ENCODE measurements at regions not wholly inside any gene's neighbourhood (a gene's known extent, or its start where the extent isn't known, plus 50 kb on each side); places are given as distances from the start of the nearest gene placed in this dataset.

- H3K4me3 ChIP-seq = no peak overlapping the region
- H3K36me3 ChIP-seq = no peaks in the 10 kb centered on the region
- ATAC-seq (no peak), DNase-seq (peak in 1 of 5 donors; percentile 6)
- peaks cover 0 to 2% (median 0%) of the 10 kb centered on the region in 9 donors for H3K27me3 ChIP-seq
- intact Hi-C loops (cut with DNase I) = no loop called here
- no peak for TF ChIP-seq POLR2A (IDR thresholded peaks at IDR 0.05)
- TF ChIP-seq, protein P1, sequence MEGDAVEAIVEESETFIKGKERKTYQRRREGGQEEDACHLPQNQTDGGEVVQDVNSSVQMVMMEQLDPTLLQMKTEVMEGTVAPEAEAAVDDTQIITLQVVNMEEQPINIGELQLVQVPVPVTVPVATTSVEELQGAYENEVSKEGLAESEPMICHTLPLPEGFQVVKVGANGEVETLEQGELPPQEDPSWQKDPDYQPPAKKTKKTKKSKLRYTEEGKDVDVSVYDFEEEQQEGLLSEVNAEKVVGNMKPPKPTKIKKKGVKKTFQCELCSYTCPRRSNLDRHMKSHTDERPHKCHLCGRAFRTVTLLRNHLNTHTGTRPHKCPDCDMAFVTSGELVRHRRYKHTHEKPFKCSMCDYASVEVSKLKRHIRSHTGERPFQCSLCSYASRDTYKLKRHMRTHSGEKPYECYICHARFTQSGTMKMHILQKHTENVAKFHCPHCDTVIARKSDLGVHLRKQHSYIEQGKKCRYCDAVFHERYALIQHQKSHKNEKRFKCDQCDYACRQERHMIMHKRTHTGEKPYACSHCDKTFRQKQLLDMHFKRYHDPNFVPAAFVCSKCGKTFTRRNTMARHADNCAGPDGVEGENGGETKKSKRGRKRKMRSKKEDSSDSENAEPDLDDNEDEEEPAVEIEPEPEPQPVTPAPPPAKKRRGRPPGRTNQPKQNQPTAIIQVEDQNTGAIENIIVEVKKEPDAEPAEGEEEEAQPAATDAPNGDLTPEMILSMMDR (IDR thresholded peaks at IDR 0.05) = no peak
- 89 to 95% (median 92%) methylated on average over 15 of the region's 15 CpGs for WGBS, 4 donors
- H3K4me1 ChIP-seq = peaks cover 0 to 15% (median 7%) of the 10 kb centered on the region in 12 donors
- no peak overlapping the region for H3K27ac ChIP-seq
- H3K9me3 ChIP-seq = no peaks in the 10 kb centered on the region
Measured at GRCh38 chr17:77800816-77801215, 157.7 kb upstream of the TNRC6C start.

GRCh38 chr17:77801545-77802332, 156.8 kb upstream of the TNRC6C start:
- ATAC-seq = no peak
- intact Hi-C loops (cut with DNase I) = no loop called here
- Histone ChIP-seq H3K4me3 (no peak overlapping the region), H3K4me1 (peaks cover 0 to 15% (median 7%) of the 10 kb centered on the region in 12 donors), H3K36me3 (no peaks in the 10 kb centered on the region), H3K9me3 (no peaks in the 10 kb centered on the region), H3K27ac (no peak overlapping the region), H3K27me3 (peaks cover 0 to 2% (median 0%) of the 10 kb centered on the region in 9 donors)
- TF ChIP-seq POLR2A (IDR thresholded peaks at IDR 0.05) = no peak
- TF ChIP-seq, protein P1 (IDR thresholded peaks at IDR 0.05) = no peak
- 87 to 91% (median 88%) methylated on average over 20 of the region's 20 CpGs for WGBS, 4 donors
- peak in 2 of 5 donors; percentile 6 to 9 for DNase-seq

DNA sequence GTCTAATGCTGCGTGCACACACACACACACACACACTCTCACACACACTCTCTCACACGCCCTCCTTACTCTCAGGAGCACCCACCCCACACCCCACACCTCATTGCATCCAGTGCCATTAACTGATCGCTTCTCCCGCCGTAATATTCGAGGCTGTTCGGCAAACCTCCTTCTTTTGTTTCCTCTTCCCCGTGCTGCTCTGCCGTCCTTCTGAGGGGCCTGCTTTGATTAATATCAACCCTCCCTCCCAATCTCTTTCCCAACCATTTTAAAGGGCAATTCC, 156.2 kb upstream of the TNRC6C start:
- Histone ChIP-seq H3K4me3 (no peak overlapping the region), H3K27me3 (peaks cover 0 to 2% (median 0%) of the 10 kb centered on the region in 9 donors), H3K36me3 (no peaks in the 10 kb centered on the region), H3K4me1 (peaks cover 0 to 15% (median 7%) of the 10 kb centered on the region in 12 donors), H3K9me3 (no peaks in the 10 kb centered on the region), H3K27ac (no peak overlapping the region)
- WGBS, 4 donors = 45 to 53% (median 49%) methylated on average over 9 of the region's 9 CpGs
- TF ChIP-seq POLR2A (IDR thresholded peaks at IDR 0.05) = no peak
- TF ChIP-seq, protein P1 (IDR thresholded peaks at IDR 0.05) = no peak
- intact Hi-C loops (cut with DNase I) = no loop called here
- ATAC-seq = peak in 1 of 4 donors; percentile 27
- DNase-seq = peak in 1 of 5 donors; percentile 3

GRCh38 chr17:77802811-77803220, 155.7 kb upstream of the TNRC6C start:
- no peak overlapping the region for H3K27ac ChIP-seq
- H3K9me3 ChIP-seq = no peaks in the 10 kb centered on the region
- no peak overlapping the region for H3K4me3 ChIP-seq
- H3K27me3 ChIP-seq = peaks cover 0 to 2% (median 0%) of the 10 kb centered on the region in 9 donors
- DNase-seq (peak in 3 of 5 donors; percentile 33 to 42 (median 35)), ATAC-seq (peak in 3 of 4 donors; percentile 16 to 56 (median 32))
- no peak for TF ChIP-seq POLR2A (IDR thresholded peaks at IDR 0.05)
- TF ChIP-seq, protein P1 (IDR thresholded peaks at IDR 0.05) = no peak
- no peaks in the 10 kb centered on the region for H3K36me3 ChIP-seq
- intact Hi-C loops (cut with DNase I) = no loop called here
- WGBS, 4 donors = 8 to 21% (median 11%) methylated on average over 9 to 10 of the region's 10 CpGs
- peaks cover 0 to 15% (median 7%) of the 10 kb centered on the region in 12 donors for H3K4me1 ChIP-seq
